HG02973 (cell line): ENCODE measurements at regions not wholly inside any gene's neighbourhood (a gene's known extent, or its start where the extent isn't known, plus 50 kb on each side); places are given as distances from the start of the nearest gene placed in this dataset.
"Not testable (repeated sequence)": the region's sequence is repeated elsewhere in the genome, so short reads cannot be mapped to it uniquely, and the experiment has no call there.

Experiments used
- ATAC-seq: cut with Tn5 transposase; IDR thresholded peaks from one replicate; pipeline ENCODE4 v1.9.1; 2021; ENCODE audit warnings: moderate library complexity; ENCODE audit not compliant: unreplicated experiment

DNA sequence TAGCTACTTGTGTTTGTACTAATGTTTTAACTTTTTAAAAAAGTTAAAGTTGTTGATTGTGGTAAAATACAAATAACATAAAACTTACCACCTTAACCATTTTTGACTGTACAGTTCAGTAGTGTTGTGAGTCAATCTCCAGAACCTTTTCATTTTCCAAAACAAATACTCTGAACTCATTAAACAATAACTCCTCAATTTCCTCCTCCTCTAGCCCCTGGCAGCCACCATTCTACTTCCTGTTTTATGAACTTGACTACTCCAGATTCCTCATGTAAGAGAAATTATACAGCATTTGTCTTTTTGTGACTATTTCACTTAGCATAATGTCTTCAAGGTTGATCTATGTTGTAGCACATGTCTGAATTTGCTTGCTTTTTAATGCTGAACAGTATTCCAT, 299.1 kb upstream of the AMIGO2 start:
- no peak for ATAC-seq

- ATAC-seq = no peak
Measured at GRCh38 chr12:47378222-47378582, 298.4 kb upstream of the AMIGO2 start.

- no peak for ATAC-seq
Measured at GRCh38 chr12:47377414-47378221, 297.9 kb upstream of the AMIGO2 start.

DNA sequence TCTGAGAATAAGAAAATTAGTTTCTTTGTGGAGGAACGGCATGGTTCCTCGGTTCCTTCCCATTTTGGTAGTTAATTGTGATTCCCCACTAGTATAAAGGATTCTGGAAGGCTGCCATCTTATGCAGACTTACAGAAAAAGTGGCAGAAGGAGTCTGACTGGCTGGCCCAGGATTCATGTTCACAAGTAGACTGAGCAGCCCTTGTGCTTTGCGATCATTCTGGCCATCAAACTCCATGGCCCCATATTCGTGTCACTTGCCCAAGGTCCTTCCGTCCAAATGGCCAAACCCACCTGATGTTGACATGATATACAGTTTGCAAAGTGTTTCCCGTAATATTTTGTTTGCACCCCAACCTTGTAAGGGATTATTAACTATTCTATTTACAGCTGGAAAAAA, 297.2 kb upstream of the AMIGO2 start:
- no peak for ATAC-seq

- no peak for ATAC-seq
Measured at GRCh38 chr12:47373554-47374150, 293.9 kb upstream of the AMIGO2 start.

DNA sequence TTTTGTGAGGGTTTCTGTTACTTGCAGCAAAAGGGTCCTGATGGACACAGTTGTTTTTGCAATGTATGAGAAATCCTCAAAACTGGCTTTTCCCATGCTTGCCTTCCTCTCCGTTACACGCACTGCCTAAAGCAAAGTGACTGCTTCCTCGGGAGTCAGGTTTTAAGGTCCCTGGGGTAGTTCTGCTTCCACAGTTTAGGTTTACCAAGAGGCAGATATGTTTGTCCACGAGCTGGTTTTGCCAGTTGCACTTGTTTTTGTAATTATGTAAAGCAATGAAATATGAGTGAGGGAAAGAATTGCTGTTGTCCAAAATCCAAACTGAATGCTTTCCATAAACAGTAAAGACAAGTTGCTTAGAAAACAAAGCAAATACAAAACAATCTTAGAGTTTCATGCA, 290.7 kb upstream of the AMIGO2 start:
- ATAC-seq = no peak

- no peak for ATAC-seq
Measured at GRCh38 chr12:47369085-47369484, 289.3 kb upstream of the AMIGO2 start.

- no peak for ATAC-seq
Measured at GRCh38 chr12:47367912-47368537, 288.3 kb upstream of the AMIGO2 start.

- no peak for ATAC-seq
Measured at GRCh38 chr12:47366579-47366978, 286.8 kb upstream of the AMIGO2 start.

DNA sequence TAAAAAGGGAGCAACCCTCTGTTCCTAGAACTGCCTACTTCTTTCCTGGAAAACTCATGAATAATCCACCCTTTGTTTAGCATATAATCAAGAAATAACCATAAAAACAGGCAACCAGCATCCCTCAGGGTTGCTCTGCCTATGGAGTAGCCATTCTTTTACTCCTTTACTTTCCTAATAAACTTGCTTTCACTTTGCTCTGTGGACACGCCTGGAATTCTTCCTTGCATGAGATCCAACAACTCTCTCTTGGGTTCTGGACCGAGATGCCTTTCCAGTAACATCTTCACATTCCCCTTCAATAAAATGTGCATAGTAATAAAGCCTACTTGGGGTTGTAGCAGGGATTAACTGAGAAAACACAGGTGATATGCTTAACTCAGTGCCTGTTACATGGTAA, 286.4 kb upstream of the AMIGO2 start:
- no peak for ATAC-seq

GRCh38 chr12:47365443-47366076, 285.8 kb upstream of the AMIGO2 start:
- not testable (repeated sequence) for ATAC-seq

GRCh38 chr12:47364261-47364660, 284.5 kb upstream of the AMIGO2 start:
- ATAC-seq = no peak

DNA sequence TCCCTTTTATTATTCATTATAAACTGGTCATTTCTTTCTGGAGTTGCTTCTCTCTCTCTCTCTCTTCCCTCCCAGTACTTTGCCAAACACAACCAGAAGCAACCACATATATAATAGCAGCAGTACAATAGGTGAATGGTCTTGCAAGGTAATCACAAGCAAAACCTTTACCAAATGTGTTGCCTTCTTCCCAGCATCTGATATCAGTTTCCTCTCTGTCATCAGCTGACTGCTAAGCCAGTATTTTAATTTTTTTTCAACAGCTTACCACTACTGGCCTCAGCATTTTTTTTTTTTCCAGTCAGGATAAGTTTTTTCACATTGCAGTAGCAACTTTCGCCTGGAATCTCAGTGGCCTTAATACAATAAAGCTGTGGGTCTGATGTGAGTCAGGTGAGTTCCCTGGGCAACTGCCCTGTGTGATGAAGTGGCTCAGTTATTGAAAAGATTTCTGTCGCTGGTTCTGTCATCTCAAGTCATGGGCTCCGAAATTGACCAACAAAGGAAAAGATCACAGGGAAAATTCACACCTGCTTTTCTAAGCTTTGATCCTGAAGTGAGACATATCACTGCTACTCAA, 282.5 kb upstream of the AMIGO2 start:
- ATAC-seq = no peak

GRCh38 chr12:47361389-47362021, 281.7 kb upstream of the AMIGO2 start:
- no peak for ATAC-seq

DNA sequence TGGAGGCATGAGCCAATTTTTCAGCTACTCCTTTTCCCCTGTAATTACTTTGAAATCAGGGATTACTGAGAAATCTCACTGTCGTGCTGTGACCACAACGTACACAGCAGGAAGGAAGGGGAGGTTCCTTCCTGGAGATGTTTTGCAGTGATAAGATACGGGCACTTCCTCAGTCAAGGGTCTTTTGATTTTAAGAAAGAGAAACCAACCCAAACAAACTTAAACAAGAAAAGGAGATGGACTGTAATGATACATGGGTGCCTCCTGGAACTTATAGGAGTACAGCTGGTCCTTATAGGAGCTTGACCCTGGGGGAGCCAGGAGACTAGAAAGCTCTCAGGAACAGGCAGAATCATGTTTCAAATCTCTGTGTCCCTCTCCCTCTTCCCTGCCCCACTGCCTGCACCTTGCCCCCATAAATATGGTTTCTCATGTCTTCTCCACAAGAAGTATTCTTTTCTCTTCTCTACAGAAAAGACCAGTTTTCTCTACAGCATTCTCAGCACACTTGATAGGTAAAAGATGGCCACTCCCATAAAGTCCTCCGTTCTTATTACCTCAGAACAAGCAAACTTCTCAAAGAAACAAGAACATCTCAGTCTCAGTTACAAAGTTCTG, 281.1 kb upstream of the AMIGO2 start:
- ATAC-seq = no peak

DNA sequence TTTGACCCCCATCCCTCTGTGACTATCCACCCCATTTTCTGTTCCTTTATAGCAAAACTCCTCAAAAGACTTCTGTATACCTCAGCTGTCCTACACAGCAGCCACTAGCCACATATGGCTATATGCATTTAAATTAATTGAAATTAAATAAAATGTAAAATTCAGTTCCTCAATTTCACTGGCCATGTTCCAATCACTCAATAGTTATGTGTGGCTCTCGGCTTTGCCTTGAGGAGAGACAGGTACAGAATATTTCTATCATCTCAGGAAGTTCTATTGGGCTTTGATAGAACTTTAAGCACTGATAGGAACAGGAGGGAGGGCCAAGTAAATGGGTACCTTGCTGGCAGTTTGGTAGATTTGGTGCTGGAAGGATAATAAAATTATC, 280.3 kb upstream of the AMIGO2 start:
- ATAC-seq = no peak

DNA sequence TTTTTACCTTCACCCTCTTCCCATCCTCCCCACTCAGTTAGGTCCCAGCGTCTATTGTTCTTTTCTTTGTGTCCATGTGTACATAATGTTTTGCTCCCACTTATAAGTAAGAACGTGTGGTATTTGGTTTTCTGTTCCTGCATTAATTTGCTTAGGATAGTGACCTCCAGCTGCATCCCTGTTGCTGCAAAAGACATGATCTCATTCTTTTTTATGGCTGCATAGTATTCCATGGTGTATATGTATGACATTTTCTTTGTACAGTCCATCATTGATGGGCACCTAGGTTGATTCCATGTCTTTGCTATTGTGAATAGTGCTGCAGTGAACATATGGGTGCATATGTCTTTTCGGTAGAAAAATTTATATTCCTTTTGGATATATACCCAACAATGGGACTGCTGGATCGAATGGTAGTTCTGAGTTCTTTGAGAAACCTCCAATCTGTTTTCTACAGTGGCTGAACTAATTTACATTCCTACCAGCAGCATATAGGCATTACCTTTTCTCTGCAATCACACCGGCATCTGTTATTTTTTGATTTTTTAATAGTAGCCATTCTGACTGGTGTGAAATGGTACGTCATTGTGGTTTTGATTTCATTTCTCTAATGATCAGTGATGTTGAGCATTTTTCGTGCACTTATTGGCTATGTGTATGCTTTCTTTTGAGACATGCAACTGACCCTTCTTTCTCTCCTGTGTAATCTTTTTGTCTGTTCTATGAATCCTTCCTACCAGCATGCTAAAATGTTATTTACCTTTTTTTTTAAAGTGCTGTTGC, 279.7 kb upstream of the AMIGO2 start:
- no peak for ATAC-seq

- not testable (repeated sequence) for ATAC-seq
Measured at GRCh38 chr12:47357006-47357405, 277.2 kb upstream of the AMIGO2 start.

DNA sequence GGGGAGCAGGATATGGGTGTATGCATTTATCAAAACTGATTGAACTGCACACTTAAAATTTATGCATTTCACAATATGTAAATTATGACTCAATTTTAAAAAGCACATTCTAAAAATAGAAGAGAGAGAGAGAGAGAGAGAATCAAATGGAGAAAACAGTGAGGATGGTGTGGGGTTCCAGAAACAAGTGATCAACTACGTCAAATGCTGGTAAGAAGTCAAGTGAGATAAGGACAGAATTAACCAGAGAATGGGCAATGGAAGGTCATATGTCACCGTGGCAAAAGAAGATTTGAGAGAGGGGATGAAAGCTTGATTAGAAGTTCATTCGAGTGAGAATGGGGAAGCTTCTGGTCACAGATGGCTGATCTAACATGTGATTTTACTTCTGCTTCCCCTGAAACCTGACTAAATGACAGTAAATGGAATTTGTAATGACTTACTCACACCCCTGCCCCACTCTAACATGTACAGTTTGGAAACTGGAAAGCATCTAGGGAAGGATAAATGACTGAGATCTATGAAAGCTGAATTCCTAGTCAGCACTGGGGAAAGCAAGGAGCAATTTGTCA, 276.5 kb upstream of the AMIGO2 start:
- peak; percentile 80 for ATAC-seq
